IMR-90 (cell line): ENCODE measurements at regions not wholly inside any gene's neighbourhood (a gene's known extent, or its start where the extent isn't known, plus 50 kb on each side); places are given as distances from the start of the nearest gene placed in this dataset.

ENCODE experiments used
- ATAC-seq: fragments of 200-7000 bp; cut with Tn5 transposase; 2 replicates; pipeline ENCODE4 v1.9.1; 2020; ENCODE audit warnings: low read depth, mild to moderate bottlenecking, moderate library complexity
- BruUV-seq: library from RNA; stranded (reverse); fragments of 400-500 nt; replicated peaks from 2 replicates; lab custom pipeline; 2021; lab: Mats Ljungman, UMichigan
- CTCF ChIA-PET: fragments of 300-600 bp; formaldehyde crosslinking; extraction: SDS; loops from one replicate; lab custom pipeline; 2021; ENCODE audit warnings: antibody characterized with exemption; lab: Yijun Ruan, JAX
- POLR2A ChIA-PET: fragments of 300-600 bp; sonication (Branson Sonifier 250); formaldehyde crosslinking; loops from one replicate; lab custom pipeline; 2022; ENCODE audit warnings: antibody characterized with exemption; ENCODE audit not compliant: unreplicated experiment; lab: Charles Lee
- DNase-seq: peaks from one replicate; pipeline ENCODE4 v3.0.0; 2013
- H2AFZ ChIP-seq: replicated peaks from 2 replicates; pipeline ENCODE3; 2013; ENCODE audit warnings: low read length, mild to moderate bottlenecking; ENCODE audit not compliant: poor library complexity
- H2AK5ac ChIP-seq: 2 replicates; pipeline ENCODE4 v1.6.1; 2013; ENCODE audit warnings: low read depth, low read length, inconsistent platforms
- H2AK9ac ChIP-seq: replicated peaks from 2 replicates; pipeline ENCODE3; 2013; ENCODE audit warnings: mild to moderate bottlenecking, low read depth, low read length, moderate library complexity; ENCODE audit not compliant: poor library complexity
- H2BK120ac ChIP-seq: 2 replicates; pipeline ENCODE4 v1.6.1; 2013; ENCODE audit warnings: low read depth, low read length, inconsistent platforms
- H2BK15ac ChIP-seq: 3 replicates; pipeline ENCODE4 v1.6.1; 2013; ENCODE audit warnings: low read depth, low read length, inconsistent platforms
- H2BK20ac ChIP-seq: 2 replicates; pipeline ENCODE4 v1.6.1; 2013; ENCODE audit warnings: low read depth, mild to moderate bottlenecking, inconsistent platforms, low read length, moderate library complexity
- H2BK5ac ChIP-seq: 2 replicates; pipeline ENCODE4 v1.6.1; 2013; ENCODE audit warnings: mild to moderate bottlenecking, low read depth, low read length, inconsistent platforms; ENCODE audit not compliant: poor library complexity, severe bottlenecking
- H3K14ac ChIP-seq: replicated peaks from 2 replicates; pipeline ENCODE4 v1.6.1; 2013; ENCODE audit warnings: low read depth, low read length, inconsistent platforms
- H3K18ac ChIP-seq: 2 replicates; pipeline ENCODE4 v1.6.1; 2013; ENCODE audit warnings: low read depth, low read length, control low read depth
- H3K23ac ChIP-seq: 2 replicates; pipeline ENCODE4 v1.6.1; 2013; ENCODE audit warnings: low read depth, low read length, inconsistent platforms
- H3K27ac ChIP-seq: 2 replicates; pipeline ENCODE4 v1.5.1; 2013; ENCODE audit warnings: mild to moderate bottlenecking, control low read depth, low read length; ENCODE audit not compliant: insufficient read depth
- H3K27me3 ChIP-seq: 2 replicates; pipeline ENCODE4 v1.6.1; 2013; ENCODE audit warnings: low read length; ENCODE audit not compliant: control insufficient read depth, insufficient read depth
- H3K36me3 ChIP-seq: 2 replicates; pipeline ENCODE4 v1.6.1; 2013; ENCODE audit warnings: low read length, mixed read lengths; ENCODE audit not compliant: control insufficient read depth, insufficient read depth
- H3K4ac ChIP-seq: 2 replicates; pipeline ENCODE4 v1.6.1; 2013; ENCODE audit warnings: low read depth, low read length, inconsistent platforms
- H3K4me1 ChIP-seq: 2 replicates; pipeline ENCODE4 v1.6.1; 2013; ENCODE audit warnings: low read length, mixed read lengths; ENCODE audit not compliant: control insufficient read depth, insufficient read depth
- H3K4me2 ChIP-seq: 2 replicates; pipeline ENCODE4 v1.6.1; 2013; ENCODE audit warnings: low read depth, mild to moderate bottlenecking, control low read depth, low read length, moderate library complexity
- H3K4me3 ChIP-seq: 2 replicates; pipeline ENCODE4 v1.5.1; 2013; ENCODE audit warnings: low read depth, mild to moderate bottlenecking, control low read depth, low read length, moderate library complexity; ENCODE audit not compliant: insufficient read depth
- H3K56ac ChIP-seq: 2 replicates; pipeline ENCODE4 v1.6.1; 2013; ENCODE audit warnings: low read length, inconsistent platforms; ENCODE audit not compliant: insufficient read depth; ENCODE audit errors: extremely low read depth
- H3K79me1 ChIP-seq, 2 experiments: 2 replicates each; pipeline ENCODE4 v1.6.1; 2013; ENCODE audit warnings: low read length in 2 of 2, inconsistent platforms in 1 of 2, low read depth in 1 of 2
- H3K9ac ChIP-seq: 2 replicates; pipeline ENCODE4 v1.6.1; 2013; ENCODE audit warnings: low read depth, low read length, control low read depth
- H3K9me1 ChIP-seq: 2 replicates; pipeline ENCODE4 v1.6.1; 2013; ENCODE audit warnings: low read length, inconsistent platforms; ENCODE audit not compliant: insufficient read depth
- H3K9me3 ChIP-seq: 2 replicates; pipeline ENCODE4 v1.6.1; 2013; ENCODE audit warnings: low read length; ENCODE audit not compliant: control insufficient read depth, insufficient read depth
- H4K20me1 ChIP-seq: 2 replicates; pipeline ENCODE4 v1.6.1; 2013; ENCODE audit warnings: low read length, inconsistent platforms; ENCODE audit not compliant: insufficient read depth
- H4K5ac ChIP-seq: 2 replicates; pipeline ENCODE4 v1.6.1; 2013; ENCODE audit warnings: mild to moderate bottlenecking, low read depth, low read length, control low read depth
- H4K8ac ChIP-seq, 2 experiments: 2 replicates each; pipeline ENCODE4 v1.6.1; 2013; ENCODE audit warnings: low read depth in 2 of 2, low read length in 2 of 2, control low read depth in 1 of 2, inconsistent platforms in 1 of 2
- H4K91ac ChIP-seq: 2 replicates; pipeline ENCODE4 v1.6.1; 2013; ENCODE audit warnings: low read depth, low read length, inconsistent platforms; ENCODE audit not compliant: insufficient read depth
- BHLHE40 ChIP-seq: fragments of 150-350 bp; IDR thresholded peaks from 2 replicates; pipeline ENCODE4 v1.6.1; 2016; ENCODE audit warnings: mild to moderate bottlenecking, low read depth, low read length
- CEBPB ChIP-seq: IDR thresholded peaks from 2 replicates; pipeline ENCODE4 v1.6.1; 2012; ENCODE audit warnings: low read depth, low read length, improper control_type of control experiment
- CHD1 ChIP-seq: IDR thresholded peaks from 2 replicates; pipeline ENCODE4 v1.6.1; 2012; ENCODE audit warnings: low read depth, low read length, improper control_type of control experiment
- MAFK ChIP-seq: IDR thresholded peaks from 2 replicates; pipeline ENCODE4 v1.6.1; 2012; ENCODE audit warnings: low read depth, low read length, improper control_type of control experiment
- MAZ ChIP-seq: IDR thresholded peaks from 2 replicates; pipeline ENCODE4 v1.6.1; 2012; ENCODE audit warnings: low read depth, mild to moderate bottlenecking, low read length, improper control_type of control experiment, moderate library complexity, borderline replicate concordance
- MXI1 ChIP-seq: IDR thresholded peaks from 2 replicates; pipeline ENCODE4 v1.6.1; 2012; ENCODE audit warnings: low read depth, mild to moderate bottlenecking, low read length, moderate library complexity, borderline replicate concordance
- NFE2L2 ChIP-seq: fragments of 150-350 bp; IDR thresholded peaks from 2 replicates; pipeline ENCODE4 v1.6.1; 2016; ENCODE audit warnings: low read depth, mild to moderate bottlenecking, low read length
- POLR2A ChIP-seq: IDR thresholded peaks from 2 replicates; pipeline ENCODE4 v1.6.1; 2012; ENCODE audit warnings: mild to moderate bottlenecking, low read depth, low read length
- RAD21 ChIP-seq: IDR thresholded peaks from 2 replicates; pipeline ENCODE4 v1.6.1; 2012; ENCODE audit warnings: low read length, improper control_type of control experiment
- RFX5 ChIP-seq: IDR thresholded peaks from 2 replicates; pipeline ENCODE4 v1.8.0; 2012; ENCODE audit warnings: low read depth, mild to moderate bottlenecking, low read length, moderate library complexity
- SMC3 ChIP-seq: fragments of 150-350 bp; IDR thresholded peaks from 2 replicates; pipeline ENCODE4 v1.6.1; 2016; ENCODE audit warnings: low read depth, mild to moderate bottlenecking, antibody characterized with exemption, low read length, moderate library complexity
- WGBS, 2 experiments: methylation state at CpG; one replicate each; pipeline versions ENCODE4 v1.1.5 to v1.1.7; 2013; ENCODE audit warnings: missing lambda C conversion rate in 2 of 2; ENCODE audit not compliant: insufficient read length in 1 of 2; ENCODE audit errors: extremely low coverage in 2 of 2; 5-methylcytosine and 5-hydroxymethylcytosine counted together
- dilution Hi-C: fragments of 300-500 bp; cut with HindIII; formaldehyde crosslinking; loops from one replicate; pipeline ENCODE4 v1.14.3; 2018; ENCODE audit warnings: low sequenced_read_pairs; ENCODE audit not compliant: unreplicated experiment
- in situ Hi-C: fragments of 300-500 bp; cut with MboI; formaldehyde crosslinking; loops from 3 replicates; pipeline ENCODE4 v1.14.3; 2019; ENCODE audit warnings: low sequenced_read_pairs, inconsistent platforms, mixed read lengths
- intact Hi-C: fragments of 100-400 bp; cut with micrococcal nuclease; formaldehyde crosslinking; loops from 2 replicates; pipeline ENCODE4 v1.10.0; 2022
- TF ChIP-seq, protein P1 (sequence below): fragments of 150-350 bp; IDR thresholded peaks from 2 replicates; pipeline ENCODE4 v1.6.1; 2016; ENCODE audit warnings: low read depth, mild to moderate bottlenecking, low read length, moderate library complexity, borderline replicate concordance
- TF ChIP-seq, protein P2 (sequence below): conservative IDR thresholded peaks from 2 replicates; pipeline ENCODE4 v1.5.1; 2012; ENCODE audit warnings: mild to moderate bottlenecking, low read depth, low read length, improper control_type of control experiment
- TF ChIP-seq, protein P3 (sequence below): fragments of 150-350 bp; IDR thresholded peaks from 2 replicates; pipeline ENCODE4 v1.6.1; 2017; ENCODE audit warnings: mild to moderate bottlenecking, antibody characterized with exemption, low read length, low read depth

DNA sequence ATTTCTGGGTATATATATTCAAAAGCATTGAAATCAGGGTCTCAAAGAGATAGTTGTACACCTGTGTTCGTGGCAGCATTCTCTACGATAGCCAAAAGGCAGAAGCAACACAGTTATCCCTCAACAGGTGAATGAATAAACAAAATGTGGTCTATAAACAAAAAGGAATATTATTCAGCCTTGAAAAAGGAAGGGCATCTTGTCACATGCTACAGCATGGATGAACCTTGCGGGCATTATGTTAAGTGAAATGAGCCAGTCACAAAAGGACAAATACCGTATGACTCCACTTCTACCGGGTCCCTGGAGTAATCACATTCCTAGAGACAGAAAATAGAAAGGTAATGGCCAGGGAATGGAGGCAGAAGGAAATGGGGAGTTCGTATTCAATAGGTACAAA is 228.8 kb downstream of the SH3BP4 start:
- Histone ChIP-seq H2BK20ac (no peak overlapping the region), H3K4ac (no peak overlapping the region), H3K9me1 (no peaks in the 10 kb centered on the region), H3K18ac (no peak overlapping the region), H4K91ac (no peak overlapping the region), H3K9ac (no peak overlapping the region), H3K36me3 (no peaks in the 10 kb centered on the region), H3K4me2 (no peak overlapping the region), H3K79me1 (no peaks in the 10 kb centered on the region), H3K9me3 (no peaks in the 10 kb centered on the region; the same call in 1 of the 2 replicates), H3K4me1 (no peaks in the 10 kb centered on the region), H2AK9ac (no peak overlapping the region), H3K56ac (no peak overlapping the region), H3K23ac (no peak overlapping the region), H3K4me3 (no peak overlapping the region), H2BK15ac (no peak overlapping the region), H3K27ac (no peak overlapping the region), H4K8ac (no peak overlapping the region), H2AK5ac (no peak overlapping the region), H4K20me1 (no peaks in the 10 kb centered on the region), H4K5ac (no peak overlapping the region), H2BK5ac (no peak overlapping the region), H3K14ac (no peak overlapping the region), H3K27me3 (peaks cover 31% of the 10 kb centered on the region), H2BK120ac (no peak overlapping the region), H2AFZ (no peak overlapping the region)
- 70% methylated on average over 2 of the region's 6 CpGs; no CpG with 5 or more reads in 1 of the 2 experiments for WGBS, 2 experiments
- dilution Hi-C loops: no loop called here
- no TSS peak for BruUV-seq
- TF ChIP-seq, protein P1, sequence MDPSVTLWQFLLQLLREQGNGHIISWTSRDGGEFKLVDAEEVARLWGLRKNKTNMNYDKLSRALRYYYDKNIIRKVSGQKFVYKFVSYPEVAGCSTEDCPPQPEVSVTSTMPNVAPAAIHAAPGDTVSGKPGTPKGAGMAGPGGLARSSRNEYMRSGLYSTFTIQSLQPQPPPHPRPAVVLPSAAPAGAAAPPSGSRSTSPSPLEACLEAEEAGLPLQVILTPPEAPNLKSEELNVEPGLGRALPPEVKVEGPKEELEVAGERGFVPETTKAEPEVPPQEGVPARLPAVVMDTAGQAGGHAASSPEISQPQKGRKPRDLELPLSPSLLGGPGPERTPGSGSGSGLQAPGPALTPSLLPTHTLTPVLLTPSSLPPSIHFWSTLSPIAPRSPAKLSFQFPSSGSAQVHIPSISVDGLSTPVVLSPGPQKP: no peak
- no peak for TF ChIP-seq MAZ
- no peak for TF ChIP-seq SMC3
- no peak for TF ChIP-seq MAFK
- no peak for TF ChIP-seq MXI1
- TF ChIP-seq CHD1: no peak
- no peak for TF ChIP-seq NFE2L2
- TF ChIP-seq RAD21: no peak
- TF ChIP-seq, protein P2, sequence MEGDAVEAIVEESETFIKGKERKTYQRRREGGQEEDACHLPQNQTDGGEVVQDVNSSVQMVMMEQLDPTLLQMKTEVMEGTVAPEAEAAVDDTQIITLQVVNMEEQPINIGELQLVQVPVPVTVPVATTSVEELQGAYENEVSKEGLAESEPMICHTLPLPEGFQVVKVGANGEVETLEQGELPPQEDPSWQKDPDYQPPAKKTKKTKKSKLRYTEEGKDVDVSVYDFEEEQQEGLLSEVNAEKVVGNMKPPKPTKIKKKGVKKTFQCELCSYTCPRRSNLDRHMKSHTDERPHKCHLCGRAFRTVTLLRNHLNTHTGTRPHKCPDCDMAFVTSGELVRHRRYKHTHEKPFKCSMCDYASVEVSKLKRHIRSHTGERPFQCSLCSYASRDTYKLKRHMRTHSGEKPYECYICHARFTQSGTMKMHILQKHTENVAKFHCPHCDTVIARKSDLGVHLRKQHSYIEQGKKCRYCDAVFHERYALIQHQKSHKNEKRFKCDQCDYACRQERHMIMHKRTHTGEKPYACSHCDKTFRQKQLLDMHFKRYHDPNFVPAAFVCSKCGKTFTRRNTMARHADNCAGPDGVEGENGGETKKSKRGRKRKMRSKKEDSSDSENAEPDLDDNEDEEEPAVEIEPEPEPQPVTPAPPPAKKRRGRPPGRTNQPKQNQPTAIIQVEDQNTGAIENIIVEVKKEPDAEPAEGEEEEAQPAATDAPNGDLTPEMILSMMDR: no peak
- TF ChIP-seq RFX5: no peak
- no peak for TF ChIP-seq CEBPB
- no peak for TF ChIP-seq BHLHE40
- TF ChIP-seq, protein P3, sequence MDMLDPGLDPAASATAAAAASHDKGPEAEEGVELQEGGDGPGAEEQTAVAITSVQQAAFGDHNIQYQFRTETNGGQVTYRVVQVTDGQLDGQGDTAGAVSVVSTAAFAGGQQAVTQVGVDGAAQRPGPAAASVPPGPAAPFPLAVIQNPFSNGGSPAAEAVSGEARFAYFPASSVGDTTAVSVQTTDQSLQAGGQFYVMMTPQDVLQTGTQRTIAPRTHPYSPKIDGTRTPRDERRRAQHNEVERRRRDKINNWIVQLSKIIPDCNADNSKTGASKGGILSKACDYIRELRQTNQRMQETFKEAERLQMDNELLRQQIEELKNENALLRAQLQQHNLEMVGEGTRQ: no peak
- no peak for TF ChIP-seq POLR2A
- DNase-seq (no peak), ATAC-seq (no peak)
- ChIA-PET POLR2A (no interaction called here), CTCF (no interaction called here)
- in situ Hi-C loops: no loop called here
- intact Hi-C loops: no loop called here
